ENCODE measurements at regions not wholly inside any gene's neighbourhood (a gene's known extent, or its start where the extent isn't known, plus 50 kb on each side); places are given as distances from the start of the nearest gene placed in this dataset.

DNA sequence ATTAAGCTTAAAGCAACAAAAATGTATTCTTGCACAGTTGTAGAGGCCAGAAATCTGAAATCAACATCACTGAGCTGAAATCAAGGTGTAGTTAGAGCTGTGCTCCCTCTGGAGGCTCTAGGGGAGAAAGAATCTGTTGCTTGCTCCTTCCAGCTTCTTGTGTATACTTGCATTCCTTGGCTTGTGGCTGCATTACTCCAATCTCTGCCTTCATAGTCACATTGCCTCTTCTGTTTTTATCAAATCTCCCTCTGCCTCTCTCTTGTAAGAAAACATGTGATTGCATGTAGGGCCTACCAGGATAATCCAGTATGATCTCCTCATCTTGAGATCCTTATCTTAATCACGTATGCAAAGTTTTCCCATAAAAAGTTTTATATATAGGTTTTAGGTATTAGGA, 487.9 kb upstream of the SGO1 start:
- dilution Hi-C loops (cut with HindIII; ENCODE audit: low sequenced_read_pairs, unreplicated experiment): no loop called here
- no peak overlapping the region for H2BK120ac ChIP-seq (ENCODE audit: low read depth, low read length)
- no peak overlapping the region for H3K23ac ChIP-seq (ENCODE audit: low read depth, low read length)
- ATAC-seq (ENCODE audit: low read depth) (no peak), DNase-seq (no peak)
- H3K36me3 ChIP-seq (ENCODE audit: control insufficient read depth, insufficient read depth, low read length): no peaks in the 10 kb centered on the region
- no CpG with 5 or more reads among the region's 1 CpG for WGBS, 2 experiments (ENCODE audit: extremely low coverage in 2 of 2, insufficient read length in 1 of 2)
- no peaks in the 10 kb centered on the region for H3K27me3 ChIP-seq (ENCODE audit: control insufficient read depth, insufficient read depth, low read length)
- H3K27ac ChIP-seq (ENCODE audit: insufficient read depth, low read length): no peak overlapping the region
- no peaks in the 10 kb centered on the region; the same call in 1 of the 2 replicates for H3K9me3 ChIP-seq (ENCODE audit: control insufficient read depth, insufficient read depth, low read length)
- H2AK5ac ChIP-seq (ENCODE audit: low read depth, low read length): no peak overlapping the region
- H2AK9ac ChIP-seq (replicated peaks; ENCODE audit: low read depth, low read length, poor library complexity): no peak overlapping the region
- H2BK5ac ChIP-seq (ENCODE audit: low read depth, low read length, poor library complexity, severe bottlenecking): no peak overlapping the region
- no peaks in the 10 kb centered on the region for H3K9me1 ChIP-seq (ENCODE audit: insufficient read depth, low read length)
- H3K4me3 ChIP-seq (ENCODE audit: insufficient read depth, low read depth, low read length): no peak overlapping the region
- H3K14ac ChIP-seq (replicated peaks; ENCODE audit: low read depth, low read length): no peak overlapping the region
- H4K5ac ChIP-seq (ENCODE audit: low read depth, low read length): no peak overlapping the region
- no peak overlapping the region for H2AFZ ChIP-seq (replicated peaks; ENCODE audit: low read length, poor library complexity)
- CTCF ChIA-PET: no interaction called here
- no peak overlapping the region for H2BK20ac ChIP-seq (ENCODE audit: low read depth, low read length)
- H4K20me1 ChIP-seq (ENCODE audit: insufficient read depth, low read length): no peaks in the 10 kb centered on the region
- no peak overlapping the region for H3K18ac ChIP-seq (ENCODE audit: low read depth, low read length)
- POLR2A ChIA-PET (ENCODE audit: unreplicated experiment): no interaction called here
- intact Hi-C loops (cut with micrococcal nuclease): no loop called here
- no TSS peak for BruUV-seq (replicated peaks)
- no peak overlapping the region for H3K56ac ChIP-seq (ENCODE audit: extremely low read depth, insufficient read depth, low read length)
- TF ChIP-seq RCOR1 (IDR thresholded peaks at IDR 0.05; ENCODE audit: insufficient replicate concordance, low read length): no peak
- no peak for TF ChIP-seq RAD21 (IDR thresholded peaks at IDR 0.05; ENCODE audit: low read length)
- TF ChIP-seq CHD1 (IDR thresholded peaks at IDR 0.05; ENCODE audit: low read depth, low read length): no peak
- TF ChIP-seq FOS (IDR thresholded peaks at IDR 0.05; ENCODE audit: low read depth, low read length): no peak
- TF ChIP-seq MAFK (IDR thresholded peaks at IDR 0.05; ENCODE audit: low read depth, low read length): no peak
- no peak for TF ChIP-seq CEBPB (IDR thresholded peaks at IDR 0.05; ENCODE audit: low read depth, low read length)
- no peak for TF ChIP-seq SMC3 (IDR thresholded peaks at IDR 0.05; ENCODE audit: low read depth, low read length)
- TF ChIP-seq, protein P1, sequence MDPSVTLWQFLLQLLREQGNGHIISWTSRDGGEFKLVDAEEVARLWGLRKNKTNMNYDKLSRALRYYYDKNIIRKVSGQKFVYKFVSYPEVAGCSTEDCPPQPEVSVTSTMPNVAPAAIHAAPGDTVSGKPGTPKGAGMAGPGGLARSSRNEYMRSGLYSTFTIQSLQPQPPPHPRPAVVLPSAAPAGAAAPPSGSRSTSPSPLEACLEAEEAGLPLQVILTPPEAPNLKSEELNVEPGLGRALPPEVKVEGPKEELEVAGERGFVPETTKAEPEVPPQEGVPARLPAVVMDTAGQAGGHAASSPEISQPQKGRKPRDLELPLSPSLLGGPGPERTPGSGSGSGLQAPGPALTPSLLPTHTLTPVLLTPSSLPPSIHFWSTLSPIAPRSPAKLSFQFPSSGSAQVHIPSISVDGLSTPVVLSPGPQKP (IDR thresholded peaks at IDR 0.05; ENCODE audit: borderline replicate concordance, low read depth, low read length): no peak
- no peak for TF ChIP-seq POLR2A (IDR thresholded peaks at IDR 0.05; ENCODE audit: low read depth, low read length)
- TF ChIP-seq, protein P2, sequence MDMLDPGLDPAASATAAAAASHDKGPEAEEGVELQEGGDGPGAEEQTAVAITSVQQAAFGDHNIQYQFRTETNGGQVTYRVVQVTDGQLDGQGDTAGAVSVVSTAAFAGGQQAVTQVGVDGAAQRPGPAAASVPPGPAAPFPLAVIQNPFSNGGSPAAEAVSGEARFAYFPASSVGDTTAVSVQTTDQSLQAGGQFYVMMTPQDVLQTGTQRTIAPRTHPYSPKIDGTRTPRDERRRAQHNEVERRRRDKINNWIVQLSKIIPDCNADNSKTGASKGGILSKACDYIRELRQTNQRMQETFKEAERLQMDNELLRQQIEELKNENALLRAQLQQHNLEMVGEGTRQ (IDR thresholded peaks at IDR 0.05; ENCODE audit: low read depth, low read length): no peak
- no peak for TF ChIP-seq BHLHE40 (IDR thresholded peaks at IDR 0.05; ENCODE audit: low read depth, low read length)
- TF ChIP-seq NFE2L2 (IDR thresholded peaks at IDR 0.05; ENCODE audit: low read depth, low read length): no peak
- TF ChIP-seq MAZ (IDR thresholded peaks at IDR 0.05; ENCODE audit: borderline replicate concordance, low read depth, low read length): no peak
- no peak for TF ChIP-seq MXI1 (IDR thresholded peaks at IDR 0.05; ENCODE audit: borderline replicate concordance, low read depth, low read length)
- TF ChIP-seq RFX5 (IDR thresholded peaks at IDR 0.05; ENCODE audit: low read depth, low read length): no peak
- TF ChIP-seq, protein P3, sequence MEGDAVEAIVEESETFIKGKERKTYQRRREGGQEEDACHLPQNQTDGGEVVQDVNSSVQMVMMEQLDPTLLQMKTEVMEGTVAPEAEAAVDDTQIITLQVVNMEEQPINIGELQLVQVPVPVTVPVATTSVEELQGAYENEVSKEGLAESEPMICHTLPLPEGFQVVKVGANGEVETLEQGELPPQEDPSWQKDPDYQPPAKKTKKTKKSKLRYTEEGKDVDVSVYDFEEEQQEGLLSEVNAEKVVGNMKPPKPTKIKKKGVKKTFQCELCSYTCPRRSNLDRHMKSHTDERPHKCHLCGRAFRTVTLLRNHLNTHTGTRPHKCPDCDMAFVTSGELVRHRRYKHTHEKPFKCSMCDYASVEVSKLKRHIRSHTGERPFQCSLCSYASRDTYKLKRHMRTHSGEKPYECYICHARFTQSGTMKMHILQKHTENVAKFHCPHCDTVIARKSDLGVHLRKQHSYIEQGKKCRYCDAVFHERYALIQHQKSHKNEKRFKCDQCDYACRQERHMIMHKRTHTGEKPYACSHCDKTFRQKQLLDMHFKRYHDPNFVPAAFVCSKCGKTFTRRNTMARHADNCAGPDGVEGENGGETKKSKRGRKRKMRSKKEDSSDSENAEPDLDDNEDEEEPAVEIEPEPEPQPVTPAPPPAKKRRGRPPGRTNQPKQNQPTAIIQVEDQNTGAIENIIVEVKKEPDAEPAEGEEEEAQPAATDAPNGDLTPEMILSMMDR (conservative IDR thresholded peaks at IDR 0.05; ENCODE audit: low read depth, low read length): no peak
- H4K8ac ChIP-seq (ENCODE audit: low read depth in 2 of 2, low read length in 2 of 2): no peak overlapping the region
- H3K9ac ChIP-seq (ENCODE audit: low read depth, low read length): no peak overlapping the region
- no peaks in the 10 kb centered on the region for H3K4me1 ChIP-seq (ENCODE audit: control insufficient read depth, insufficient read depth, low read length)
- no peak overlapping the region for H3K4me2 ChIP-seq (ENCODE audit: low read depth, low read length)
- H3K4ac ChIP-seq (ENCODE audit: low read depth, low read length): no peak overlapping the region
- H2BK15ac ChIP-seq (ENCODE audit: low read depth, low read length): no peak overlapping the region
- H3K79me1 ChIP-seq (ENCODE audit: low read depth in 1 of 2, low read length in 2 of 2): no peaks in the 10 kb centered on the region
- in situ Hi-C loops (cut with MboI; ENCODE audit: low sequenced_read_pairs): no loop called here
- no peak overlapping the region for H4K91ac ChIP-seq (ENCODE audit: insufficient read depth, low read depth, low read length)
